NCI-H82 treated with DMSO at 0.1 percent for 48 hours (cell line): ENCODE measurements at regions not wholly inside any gene's neighbourhood (a gene's known extent, or its start where the extent isn't known, plus 50 kb on each side); places are given as distances from the start of the nearest gene placed in this dataset.

ENCODE experiments used
- DNase-seq: peaks from one replicate; lab custom pipeline; 2025; ENCODE audit not compliant: unreplicated experiment; lab: John Stamatoyannopoulos, UW

- DNase-seq = no peak
Observed at GRCh38 chr18:54767098-54767497, 61.2 kb upstream of the RAB27B start.

DNA sequence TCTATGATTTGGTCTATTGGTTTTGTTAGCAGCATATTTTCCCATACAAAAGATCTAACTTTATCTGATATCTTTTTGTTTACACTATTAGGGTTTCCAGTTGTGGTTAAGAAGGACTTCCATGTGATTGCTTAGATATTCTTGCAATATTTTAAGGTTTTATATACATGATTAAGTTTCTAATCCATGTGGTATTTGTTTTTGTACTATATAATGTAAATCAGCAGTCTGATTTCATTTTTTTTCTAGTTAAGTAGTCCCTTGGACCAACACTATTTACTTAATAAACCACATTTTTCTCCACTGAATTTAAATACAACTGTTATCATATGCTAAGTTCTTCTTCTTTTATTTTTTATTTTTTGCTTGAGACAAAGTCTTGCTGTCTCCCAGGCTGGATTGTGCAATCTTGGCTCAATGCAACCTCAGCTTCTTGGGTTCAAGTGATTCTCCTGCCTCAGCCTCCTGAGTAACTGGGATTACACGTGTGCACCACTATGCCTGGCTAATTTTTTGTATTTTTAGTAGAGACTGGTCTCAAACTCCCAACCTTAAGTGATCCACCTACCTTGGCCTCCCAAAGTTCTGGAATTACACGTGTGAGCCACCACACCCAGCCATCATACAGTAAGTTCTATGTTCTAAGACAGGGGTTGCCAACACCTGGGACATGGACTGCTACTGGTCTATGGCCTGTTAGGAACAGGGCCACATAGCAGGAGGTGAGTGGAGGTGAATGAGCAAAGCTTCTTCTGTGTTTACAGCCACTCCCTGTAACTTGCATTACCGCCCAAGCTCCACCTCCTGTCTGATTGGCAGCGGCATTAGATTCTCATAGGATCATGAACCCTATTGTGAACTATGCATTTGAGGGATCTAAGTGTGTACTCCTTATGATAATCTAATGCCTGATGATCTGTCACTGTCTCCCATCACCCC is 58.5 kb upstream of the RAB27B start:
- no peak for DNase-seq

- no peak for DNase-seq
Observed at GRCh38 chr18:54772056-54772455, 56.2 kb upstream of the RAB27B start.

GRCh38 chr18:54774423-54774822 is 53.9 kb upstream of the RAB27B start:
- no peak for DNase-seq

- DNase-seq = no peak
Observed at GRCh38 chr18:54774981-54775665, 53.2 kb upstream of the RAB27B start.

DNA sequence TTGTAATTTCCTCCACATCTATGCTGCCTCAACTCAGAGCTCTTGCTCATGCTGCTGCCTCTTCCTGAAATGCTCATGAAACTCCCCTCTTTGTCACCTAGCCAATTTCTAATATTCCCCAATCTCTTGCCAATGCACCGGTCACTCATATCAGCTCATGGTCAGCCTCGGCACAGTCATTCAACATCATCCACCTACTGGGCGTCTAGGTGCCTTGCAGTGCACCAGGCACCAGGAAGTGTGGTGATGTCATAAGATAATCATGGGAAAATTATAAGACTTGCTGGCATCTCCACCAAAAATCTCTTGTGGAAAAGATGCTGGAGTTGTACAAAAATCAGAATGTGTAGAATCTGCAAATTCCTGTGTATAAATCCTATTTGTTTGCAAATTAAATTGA is 52.6 kb upstream of the RAB27B start:
- no peak for DNase-seq

GRCh38 chr18:54776282-54776977 is 51.8 kb upstream of the RAB27B start:
- no peak for DNase-seq

- no peak for DNase-seq
Observed at GRCh38 chr18:54777118-54777791, 51.0 kb upstream of the RAB27B start.

DNA sequence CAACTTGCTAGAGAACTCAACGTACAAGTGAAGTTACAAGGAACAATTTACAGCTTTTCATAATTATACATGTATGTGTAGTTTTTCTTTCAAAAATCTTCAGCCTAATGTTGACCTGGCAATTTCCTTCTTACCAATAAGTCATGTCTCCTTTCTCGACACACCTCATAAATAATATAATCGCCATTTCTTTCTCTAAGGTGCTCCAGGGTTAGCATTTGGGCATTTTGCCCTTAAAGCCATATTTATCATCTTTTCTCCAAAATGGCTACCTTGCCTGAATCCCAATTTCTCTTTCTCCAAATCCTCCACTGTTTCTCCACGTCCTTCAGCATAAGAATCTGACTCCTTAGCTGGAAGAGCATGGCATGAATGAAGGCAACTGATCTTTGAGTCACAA is 50.3 kb upstream of the RAB27B start:
- no peak for DNase-seq
